Loucy (cell line): ENCODE measurements at regions not wholly inside any gene's neighbourhood (a gene's known extent, or its start where the extent isn't known, plus 50 kb on each side); places are given as distances from the start of the nearest gene placed in this dataset.
A peak's percentile ranks its signal among the peaks of the same experiment; 100 is the strongest.

Source experiments
- H2AFZ ChIP-seq: fragments of 200-600 bp; sonication (generic); 2 replicates; pipeline ENCODE4 v1.6.0; 2016; ENCODE audit warnings: antibody characterized with exemption, mild to moderate bottlenecking, low read length, moderate library complexity
- H3F3A ChIP-seq: fragments of 200-600 bp; 2 replicates; pipeline ENCODE4 v1.6.0; 2016; ENCODE audit warnings: antibody characterized with exemption, low read depth, mild to moderate bottlenecking
- H3K27me3 ChIP-seq: fragments of 200-600 bp; sonication (generic); 2 replicates; pipeline ENCODE4 v1.6.1; 2014; ENCODE audit warnings: low read length, mild to moderate bottlenecking; ENCODE audit not compliant: insufficient read depth, poor library complexity, severe bottlenecking
- H3K36me3 ChIP-seq: fragments of 200-600 bp; sonication (generic); 2 replicates; pipeline ENCODE4 v1.6.1; 2016; ENCODE audit warnings: low read length; ENCODE audit not compliant: insufficient read depth
- H3K4me1 ChIP-seq: fragments of 200-600 bp; sonication (generic); 2 replicates; pipeline ENCODE4 v1.5.1; 2014; ENCODE audit warnings: low read length, mild to moderate bottlenecking; ENCODE audit not compliant: insufficient read depth, poor library complexity, severe bottlenecking
- H3K4me2 ChIP-seq: fragments of 200-600 bp; sonication (generic); 2 replicates; pipeline ENCODE4 v1.6.0; 2014; ENCODE audit warnings: antibody characterized with exemption, low read length, low read depth, mild to moderate bottlenecking; ENCODE audit not compliant: poor library complexity, severe bottlenecking
- H3K4me3 ChIP-seq: fragments of 200-600 bp; sonication (generic); 2 replicates; pipeline ENCODE4 v1.5.1; 2014; ENCODE audit warnings: low read length, mild to moderate bottlenecking, mixed read lengths; ENCODE audit not compliant: poor library complexity, severe bottlenecking
- H3K79me2 ChIP-seq: fragments of 200-600 bp; sonication (generic); 2 replicates; pipeline ENCODE4 v1.6.1; 2014; ENCODE audit warnings: low read length; ENCODE audit not compliant: insufficient read depth
- H3K9ac ChIP-seq: fragments of 200-600 bp; sonication (generic); 2 replicates; pipeline ENCODE4 v1.6.0; 2014; ENCODE audit warnings: mild to moderate bottlenecking, low read depth, low read length, moderate library complexity; ENCODE audit not compliant: poor library complexity, severe bottlenecking
- H3K9me2 ChIP-seq: fragments of 200-600 bp; sonication (generic); replicated peaks from 2 replicates; pipeline ENCODE4 v1.6.1; 2016; ENCODE audit warnings: low read depth, low read length, mixed read lengths
- H3K9me3 ChIP-seq: fragments of 200-600 bp; sonication (generic); 2 replicates; pipeline ENCODE4 v1.6.1; 2014; ENCODE audit warnings: mild to moderate bottlenecking, antibody characterized with exemption, low read length, low read depth; ENCODE audit not compliant: insufficient read depth
- H4K20me1 ChIP-seq: fragments of 200-600 bp; sonication (generic); 2 replicates; pipeline ENCODE4 v1.6.0; 2014; ENCODE audit warnings: antibody characterized with exemption, low read length, mild to moderate bottlenecking; ENCODE audit not compliant: insufficient read depth, poor library complexity, severe bottlenecking
- EZH2phosphoT487 ChIP-seq: fragments of 200-600 bp; IDR thresholded peaks from 2 replicates; pipeline ENCODE4 v1.6.1; 2018; ENCODE audit warnings: antibody characterized with exemption, mild to moderate bottlenecking, moderate library complexity, borderline replicate concordance
- TF ChIP-seq, protein P1 (sequence below): fragments of 200-600 bp; sonication (generic); conservative IDR thresholded peaks from 2 replicates; pipeline ENCODE4 v1.5.1; 2014; ENCODE audit warnings: mild to moderate bottlenecking, antibody characterized with exemption, low read length

DNA sequence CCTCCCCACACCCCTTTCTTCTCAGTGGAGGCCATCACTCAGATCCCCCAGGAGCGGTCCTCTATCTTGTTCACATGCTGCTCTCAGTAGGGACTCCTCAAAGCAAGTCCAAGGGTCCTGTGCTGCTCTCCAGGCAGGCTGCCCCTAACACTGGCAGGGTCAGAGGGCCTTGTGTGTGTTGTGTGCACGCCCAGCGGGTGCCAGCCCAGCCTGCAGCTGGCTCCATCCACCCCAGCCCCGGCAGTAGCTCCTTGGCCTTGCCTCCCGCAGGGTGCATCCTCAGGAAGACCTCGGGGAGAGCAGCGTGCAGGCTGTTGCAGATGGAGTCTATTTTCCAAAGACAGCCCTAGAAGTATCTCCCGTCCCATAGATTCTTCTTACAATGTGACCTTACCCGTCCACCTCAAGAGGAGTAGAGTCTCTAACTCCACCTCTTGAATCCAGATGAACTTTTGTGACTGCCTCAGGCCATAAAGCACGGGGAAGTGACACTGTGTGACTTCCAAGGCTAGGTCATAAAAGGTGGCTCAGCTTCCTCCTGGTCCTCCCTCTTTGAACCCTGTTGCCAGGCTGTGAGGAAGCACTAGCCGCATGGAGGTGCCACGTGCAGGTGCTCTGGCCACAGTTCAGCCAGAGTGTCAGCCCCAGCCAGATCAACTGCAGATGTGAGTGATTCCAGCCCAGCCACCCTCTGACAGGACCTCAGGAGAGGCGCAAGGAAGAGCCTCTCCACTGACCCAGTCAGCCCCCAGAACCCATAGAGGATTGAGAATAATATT lies 531.6 kb downstream of the SHQ1 start:
- Histone ChIP-seq H3K9ac (peak overlapping the region; percentile 56), H2AFZ (no peak overlapping the region), H3K4me1 (peaks cover 58% of the 10 kb centered on the region), H3K4me2 (peak overlapping the region; percentile 9), H3K4me3 (no peak overlapping the region), H3K79me2 (0 out of 2 replicates have a peak, but pooled peaks cover 2% of the 10 kb centered on the region), H3K9me3 (no peaks in the 10 kb centered on the region), H3K27me3 (no peaks in the 10 kb centered on the region), H3K36me3 (no peaks in the 10 kb centered on the region), H4K20me1 (no peaks in the 10 kb centered on the region), H3K9me2 (no peaks in the 10 kb centered on the region), H3F3A (no peaks in the 10 kb centered on the region)
- TF ChIP-seq EZH2phosphoT487: no peak
- TF ChIP-seq, protein P1, sequence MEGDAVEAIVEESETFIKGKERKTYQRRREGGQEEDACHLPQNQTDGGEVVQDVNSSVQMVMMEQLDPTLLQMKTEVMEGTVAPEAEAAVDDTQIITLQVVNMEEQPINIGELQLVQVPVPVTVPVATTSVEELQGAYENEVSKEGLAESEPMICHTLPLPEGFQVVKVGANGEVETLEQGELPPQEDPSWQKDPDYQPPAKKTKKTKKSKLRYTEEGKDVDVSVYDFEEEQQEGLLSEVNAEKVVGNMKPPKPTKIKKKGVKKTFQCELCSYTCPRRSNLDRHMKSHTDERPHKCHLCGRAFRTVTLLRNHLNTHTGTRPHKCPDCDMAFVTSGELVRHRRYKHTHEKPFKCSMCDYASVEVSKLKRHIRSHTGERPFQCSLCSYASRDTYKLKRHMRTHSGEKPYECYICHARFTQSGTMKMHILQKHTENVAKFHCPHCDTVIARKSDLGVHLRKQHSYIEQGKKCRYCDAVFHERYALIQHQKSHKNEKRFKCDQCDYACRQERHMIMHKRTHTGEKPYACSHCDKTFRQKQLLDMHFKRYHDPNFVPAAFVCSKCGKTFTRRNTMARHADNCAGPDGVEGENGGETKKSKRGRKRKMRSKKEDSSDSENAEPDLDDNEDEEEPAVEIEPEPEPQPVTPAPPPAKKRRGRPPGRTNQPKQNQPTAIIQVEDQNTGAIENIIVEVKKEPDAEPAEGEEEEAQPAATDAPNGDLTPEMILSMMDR: no peak

DNA sequence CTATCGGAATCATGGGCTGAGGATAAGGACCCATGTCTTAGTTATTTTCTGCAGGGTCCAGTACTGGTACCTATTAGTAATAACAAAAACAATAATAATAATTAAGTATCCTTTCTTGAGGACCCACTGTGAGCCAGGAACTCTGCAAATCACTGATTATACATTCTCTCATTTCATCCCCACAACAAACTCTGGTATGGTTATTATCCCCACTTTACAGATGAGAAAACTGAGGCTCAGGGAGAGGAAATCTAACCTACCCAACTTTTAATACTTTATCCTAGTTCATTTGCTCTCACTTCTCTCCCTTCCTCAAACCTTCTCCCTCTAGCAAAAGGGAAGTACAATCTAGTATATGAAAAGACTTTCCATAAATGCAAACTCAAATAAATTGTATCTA lies 528.4 kb upstream of the PROK2 start:
- H3K4me3 ChIP-seq: no peak overlapping the region
- no peak overlapping the region for H3K4me2 ChIP-seq
- no peaks in the 10 kb centered on the region for H3K27me3 ChIP-seq
- no peaks in the 10 kb centered on the region for H3K9me3 ChIP-seq
- no peak overlapping the region for H2AFZ ChIP-seq
- H3K36me3 ChIP-seq: no peaks in the 10 kb centered on the region
- H4K20me1 ChIP-seq: no peaks in the 10 kb centered on the region
- H3K4me1 ChIP-seq: peaks cover 65% of the 10 kb centered on the region
- no peak overlapping the region for H3K9ac ChIP-seq
- 0 out of 2 replicates have a peak, but pooled peaks cover 6% of the 10 kb centered on the region for H3K79me2 ChIP-seq
- TF ChIP-seq EZH2phosphoT487: no peak
- TF ChIP-seq, protein P1: no peak
- H3F3A ChIP-seq: peaks cover 14% of the 10 kb centered on the region
- no peaks in the 10 kb centered on the region for H3K9me2 ChIP-seq

DNA sequence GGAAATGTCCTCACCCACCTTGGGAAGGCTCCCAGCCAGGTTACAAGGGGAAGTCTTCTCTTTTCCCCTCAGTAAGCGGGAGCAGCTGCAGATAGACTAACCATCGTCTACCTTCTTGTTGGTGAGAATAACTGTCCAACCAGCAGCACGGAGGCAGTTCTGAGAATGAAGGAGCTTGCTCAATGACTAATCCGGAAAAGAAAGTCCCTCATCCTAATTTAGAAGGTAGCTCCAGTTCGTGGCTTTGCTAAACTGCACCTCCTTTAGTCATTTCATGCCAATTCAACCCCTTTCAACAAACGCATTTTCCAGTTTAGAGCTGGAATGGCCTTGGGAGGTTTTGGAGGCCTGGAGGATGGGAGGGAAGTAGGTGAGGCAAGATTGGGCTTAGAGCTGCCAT lies 527.4 kb upstream of the PROK2 start:
- Histone ChIP-seq H3K4me2 (peak overlapping the region; percentile 93), H3K9me2 (no peaks in the 10 kb centered on the region), H3K4me1 (peaks cover 62% of the 10 kb centered on the region), H3K36me3 (no peaks in the 10 kb centered on the region), H4K20me1 (no peaks in the 10 kb centered on the region), H2AFZ (no peak overlapping the region), H3K9ac (peak overlapping the region; percentile 81), H3K79me2 (0 out of 2 replicates have a peak, but pooled peaks cover 6% of the 10 kb centered on the region), H3F3A (peaks cover 14% of the 10 kb centered on the region), H3K4me3 (no peak overlapping the region), H3K9me3 (no peaks in the 10 kb centered on the region), H3K27me3 (no peaks in the 10 kb centered on the region)
- TF ChIP-seq, protein P1: no peak
- no peak for TF ChIP-seq EZH2phosphoT487
